ENCODE measurements at regions not wholly inside any gene's neighbourhood (a gene's known extent, or its start where the extent isn't known, plus 50 kb on each side); places are given as distances from the start of the nearest gene placed in this dataset.

DNA sequence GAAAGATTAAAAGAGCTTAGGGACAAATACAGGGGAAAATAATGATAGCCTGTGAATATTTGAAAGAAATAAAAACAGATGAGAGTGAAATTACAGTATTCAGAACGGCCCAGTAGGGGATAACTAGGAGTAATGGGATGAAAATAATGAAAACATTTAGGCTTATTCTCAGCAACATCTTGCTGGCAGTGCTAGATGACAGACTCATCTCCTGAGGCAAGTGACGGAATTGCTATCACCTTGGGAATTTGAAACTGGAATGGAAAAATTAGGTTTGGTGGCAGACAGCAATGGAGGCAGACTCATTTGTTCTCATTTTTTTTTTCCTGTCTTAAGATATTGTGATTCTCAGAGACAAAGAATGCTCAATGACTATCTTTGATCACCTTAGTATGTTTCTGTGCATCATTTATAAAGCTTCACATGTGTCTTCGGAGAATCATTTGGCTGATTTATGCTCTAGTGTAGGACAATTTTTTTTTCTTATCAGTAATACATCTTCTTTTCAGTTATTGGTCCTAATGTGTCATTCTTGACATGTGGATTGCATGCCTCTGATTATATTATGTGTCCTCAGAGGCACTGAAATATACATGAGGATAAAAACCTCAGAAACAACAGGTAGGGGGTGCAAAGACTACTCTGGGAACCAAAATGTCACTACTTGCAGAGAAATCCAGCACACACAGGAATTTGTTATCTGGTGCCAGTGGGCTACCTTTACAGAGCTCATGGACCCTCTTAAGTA, 711.7 kb downstream of the EDEM1 start:
- no peak for DNase-seq
- Mint-ChIP-seq H3K9me3 (peaks cover 0 to 17% (median 7%) of the 10 kb centered on the region in 7 donors), H3K36me3 (no peaks in the 10 kb centered on the region), H3K27me3 (ENCODE audit: low read depth in 3 of 3) (no peaks in the 10 kb centered on the region), H3K4me3 (no peak overlapping the region), H3K4me1 (no peaks in the 10 kb centered on the region), H3K27ac (no peak overlapping the region)
- Histone ChIP-seq H2AFZ (ENCODE audit: insufficient read depth, low read depth, low read length, poor library complexity, severe bottlenecking) (no peak overlapping the region), H3K27ac (ENCODE audit: low read depth in 1 of 2, low read length in 2 of 2) (no peak overlapping the region), H3K79me2 (ENCODE audit: insufficient read depth, low read length) (no peaks in the 10 kb centered on the region), H3K9ac (ENCODE audit: insufficient read depth, low read length, poor library complexity, severe bottlenecking) (no peak overlapping the region), H3K36me3 (replicated peaks in 1 of 2; ENCODE audit: control insufficient read depth in 1 of 2, insufficient read depth in 2 of 2, low read length in 2 of 2) (no peaks in the 10 kb centered on the region), H3K4me1 (ENCODE audit: control insufficient read depth in 1 of 2, insufficient read depth in 2 of 2, low read length in 2 of 2) (no peaks in the 10 kb centered on the region), H3K4me3 (replicated peaks in 1 of 3; ENCODE audit: low read depth in 2 of 3, low read length in 3 of 3) (no peak overlapping the region), H3K9me3 (replicated peaks in 1 of 2; ENCODE audit: control insufficient read depth in 1 of 2, insufficient read depth in 1 of 2, low read length in 2 of 2) (peaks cover 0 to 6% of the 10 kb centered on the region in 2 donors), H3K4me2 (replicated peaks; ENCODE audit: extremely low read depth, low read length, poor library complexity, severe bottlenecking) (no peak overlapping the region), H3K27me3 (ENCODE audit: control insufficient read depth in 2 of 2, insufficient read depth in 2 of 2, low read length in 2 of 2) (no peaks in the 10 kb centered on the region), H4K20me1 (ENCODE audit: insufficient read depth, low read length) (no peaks in the 10 kb centered on the region)
- TF ChIP-seq, protein P1, sequence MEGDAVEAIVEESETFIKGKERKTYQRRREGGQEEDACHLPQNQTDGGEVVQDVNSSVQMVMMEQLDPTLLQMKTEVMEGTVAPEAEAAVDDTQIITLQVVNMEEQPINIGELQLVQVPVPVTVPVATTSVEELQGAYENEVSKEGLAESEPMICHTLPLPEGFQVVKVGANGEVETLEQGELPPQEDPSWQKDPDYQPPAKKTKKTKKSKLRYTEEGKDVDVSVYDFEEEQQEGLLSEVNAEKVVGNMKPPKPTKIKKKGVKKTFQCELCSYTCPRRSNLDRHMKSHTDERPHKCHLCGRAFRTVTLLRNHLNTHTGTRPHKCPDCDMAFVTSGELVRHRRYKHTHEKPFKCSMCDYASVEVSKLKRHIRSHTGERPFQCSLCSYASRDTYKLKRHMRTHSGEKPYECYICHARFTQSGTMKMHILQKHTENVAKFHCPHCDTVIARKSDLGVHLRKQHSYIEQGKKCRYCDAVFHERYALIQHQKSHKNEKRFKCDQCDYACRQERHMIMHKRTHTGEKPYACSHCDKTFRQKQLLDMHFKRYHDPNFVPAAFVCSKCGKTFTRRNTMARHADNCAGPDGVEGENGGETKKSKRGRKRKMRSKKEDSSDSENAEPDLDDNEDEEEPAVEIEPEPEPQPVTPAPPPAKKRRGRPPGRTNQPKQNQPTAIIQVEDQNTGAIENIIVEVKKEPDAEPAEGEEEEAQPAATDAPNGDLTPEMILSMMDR (IDR thresholded peaks at IDR 0.05), result no peak
- 71% methylated on average over 1 of the region's 3 CpGs for WGBS (ENCODE audit: insufficient coverage)
- intact Hi-C loops (cut with micrococcal nuclease), result no loop called here

DNA sequence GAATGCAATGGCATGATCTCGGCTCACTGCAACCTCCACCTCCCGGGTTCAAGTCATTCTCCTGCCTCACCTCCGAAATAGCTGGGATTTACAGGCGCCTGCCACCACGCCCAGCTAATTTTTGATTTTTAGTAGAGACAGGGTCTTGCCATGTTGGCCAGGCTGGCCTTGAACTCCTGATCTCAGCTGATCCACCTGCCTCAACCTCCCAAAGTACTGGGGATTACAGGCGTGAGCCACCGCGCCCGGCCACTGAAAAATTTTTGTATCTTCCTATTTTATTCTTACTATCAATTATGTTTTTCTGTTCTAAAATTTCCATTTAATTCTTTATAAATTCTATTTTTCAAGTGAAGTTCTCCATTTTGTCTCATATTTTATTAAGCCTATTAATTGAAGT, 730.4 kb downstream of the EDEM1 start:
- WGBS (ENCODE audit: insufficient coverage), result 83% methylated on average over 1 of the region's 9 CpGs
- no peak for DNase-seq
- Histone ChIP-seq H3K4me1 (ENCODE audit: control insufficient read depth in 1 of 2, insufficient read depth in 2 of 2, low read length in 2 of 2) (no peaks in the 10 kb centered on the region), H4K20me1 (ENCODE audit: insufficient read depth, low read length) (no peaks in the 10 kb centered on the region), H2AFZ (ENCODE audit: insufficient read depth, low read depth, low read length, poor library complexity, severe bottlenecking) (no peak overlapping the region), H3K79me2 (ENCODE audit: insufficient read depth, low read length) (no peaks in the 10 kb centered on the region), H3K9me3 (replicated peaks in 1 of 2; ENCODE audit: control insufficient read depth in 1 of 2, insufficient read depth in 1 of 2, low read length in 2 of 2) (peaks cover 4 to 5% of the 10 kb centered on the region in 2 donors), H3K36me3 (replicated peaks in 1 of 2; ENCODE audit: control insufficient read depth in 1 of 2, insufficient read depth in 2 of 2, low read length in 2 of 2) (no peaks in the 10 kb centered on the region), H3K4me2 (replicated peaks; ENCODE audit: extremely low read depth, low read length, poor library complexity, severe bottlenecking) (no peak overlapping the region), H3K27ac (ENCODE audit: low read depth in 1 of 2, low read length in 2 of 2) (no peak overlapping the region), H3K27me3 (ENCODE audit: control insufficient read depth in 2 of 2, insufficient read depth in 2 of 2, low read length in 2 of 2) (no peaks in the 10 kb centered on the region), H3K4me3 (replicated peaks in 1 of 3; ENCODE audit: low read depth in 2 of 3, low read length in 3 of 3) (no peak overlapping the region), H3K9ac (ENCODE audit: insufficient read depth, low read length, poor library complexity, severe bottlenecking) (no peak overlapping the region)
- no peaks in the 10 kb centered on the region for H3K27me3 Mint-ChIP-seq (ENCODE audit: low read depth in 3 of 3)
- H3K4me3 Mint-ChIP-seq, result no peak overlapping the region
- no peak overlapping the region for H3K27ac Mint-ChIP-seq
- no peaks in the 10 kb centered on the region for H3K36me3 Mint-ChIP-seq
- peaks cover 0 to 15% (median 5%) of the 10 kb centered on the region in 7 donors for H3K9me3 Mint-ChIP-seq
- TF ChIP-seq, protein P1 (IDR thresholded peaks at IDR 0.05), result no peak
- H3K4me1 Mint-ChIP-seq, result no peaks in the 10 kb centered on the region
- intact Hi-C loops (cut with micrococcal nuclease), result no loop called here
